Hepatocyte (in vitro differentiated cells): ENCODE measurements at regions not wholly inside any gene's neighbourhood (a gene's known extent, or its start where the extent isn't known, plus 50 kb on each side); places are given as distances from the start of the nearest gene placed in this dataset.

Source experiments
- DNase-seq: peaks from one replicate; pipeline ENCODE4 v3.0.0-alpha.2; 2016; ENCODE audit warnings: low spot score
- H2AFZ ChIP-seq: fragments of 200-600 bp; sonication (generic); 2 replicates; pipeline ENCODE4 v1.6.0; 2016; ENCODE audit warnings: antibody characterized with exemption, mild to moderate bottlenecking
- H3K27ac ChIP-seq: fragments of 200-600 bp; sonication (generic); 2 replicates; pipeline ENCODE4 v1.5.1; 2016; ENCODE audit warnings: mild to moderate bottlenecking
- H3K27me3 ChIP-seq: fragments of 200-600 bp; sonication (generic); 2 replicates; pipeline ENCODE4 v1.6.1; 2016
- H3K36me3 ChIP-seq: fragments of 200-600 bp; sonication (generic); replicated peaks from 2 replicates; pipeline ENCODE4 v1.5.1; 2016; ENCODE audit warnings: low read depth; ENCODE audit not compliant: insufficient read depth
- H3K4me1 ChIP-seq: fragments of 200-600 bp; sonication (generic); 2 replicates; pipeline ENCODE4 v1.5.1; 2016; ENCODE audit warnings: mild to moderate bottlenecking, moderate library complexity; ENCODE audit not compliant: insufficient read depth
- H3K4me2 ChIP-seq: fragments of 200-600 bp; sonication (generic); 2 replicates; pipeline ENCODE4 v1.6.0; 2016
- H3K4me3 ChIP-seq: fragments of 200-600 bp; sonication (generic); 2 replicates; pipeline ENCODE4 v1.5.1; 2016; ENCODE audit warnings: mild to moderate bottlenecking
- H3K79me2 ChIP-seq: fragments of 200-600 bp; sonication (generic); 2 replicates; pipeline ENCODE4 v1.6.0; 2017; ENCODE audit warnings: mild to moderate bottlenecking
- H3K9me2 ChIP-seq: fragments of 200-600 bp; sonication (generic); replicated peaks from 2 replicates; pipeline ENCODE4 v1.6.0; 2017; ENCODE audit warnings: mild to moderate bottlenecking; ENCODE audit not compliant: insufficient read depth
- H3K9me3 ChIP-seq: fragments of 200-600 bp; sonication (generic); 2 replicates; pipeline ENCODE4 v1.5.1; 2016; ENCODE audit warnings: low read depth, mild to moderate bottlenecking
- H4K20me1 ChIP-seq: fragments of 200-600 bp; sonication (generic); 2 replicates; pipeline ENCODE4 v1.6.0; 2016; ENCODE audit warnings: mild to moderate bottlenecking; ENCODE audit not compliant: insufficient read depth, poor library complexity, severe bottlenecking
- CTCF ChIP-seq: fragments of 200-600 bp; sonication (generic); IDR thresholded peaks from 2 replicates; pipeline ENCODE4 v1.5.1; 2016; ENCODE audit warnings: antibody characterized with exemption, mild to moderate bottlenecking; ENCODE audit not compliant: poor library complexity
- EZH2 ChIP-seq: fragments of 200-600 bp; sonication (generic); IDR thresholded peaks from 2 replicates; pipeline ENCODE4 v1.6.1; 2016; ENCODE audit warnings: antibody characterized with exemption, mild to moderate bottlenecking, borderline replicate concordance
- EZH2phosphoT487 ChIP-seq: fragments of 200-600 bp; sonication (generic); IDR thresholded peaks from one replicate; pipeline ENCODE4 v1.6.1; 2018; ENCODE audit warnings: antibody characterized with exemption, mild to moderate bottlenecking, low read depth, moderate library complexity; ENCODE audit not compliant: unreplicated experiment, severe bottlenecking
- WGBS: methylation state at CpG from one replicate; pipeline ENCODE4 v1.1.6; 2016; ENCODE audit warnings: low lambda C conversion rate; ENCODE audit errors: missing lambda C conversion rate; 5-methylcytosine and 5-hydroxymethylcytosine counted together

GRCh38 chr10:35993591-35994515 lies 351.8 kb upstream of the FZD8 start:
- Histone ChIP-seq H4K20me1 (no peaks in the 10 kb centered on the region), H3K9me3 (no peaks in the 10 kb centered on the region), H3K4me3 (no peak overlapping the region), H3K4me2 (no peak overlapping the region), H3K27ac (no peak overlapping the region), H3K4me1 (no peaks in the 10 kb centered on the region), H3K27me3 (no peaks in the 10 kb centered on the region), H2AFZ (no peak overlapping the region), H3K9me2 (no peaks in the 10 kb centered on the region), H3K36me3 (no peaks in the 10 kb centered on the region), H3K79me2 (no peaks in the 10 kb centered on the region)
- DNase-seq = no peak
- TF ChIP-seq EZH2 (no peak), CTCF (no peak), EZH2phosphoT487 (no peak)
- WGBS = 65% methylated on average over 8 of the region's 8 CpGs

- DNase-seq = no peak
- Histone ChIP-seq H3K36me3 (no peaks in the 10 kb centered on the region), H4K20me1 (no peaks in the 10 kb centered on the region), H3K9me3 (no peaks in the 10 kb centered on the region), H2AFZ (no peak overlapping the region), H3K27ac (no peak overlapping the region), H3K4me3 (no peak overlapping the region), H3K27me3 (no peaks in the 10 kb centered on the region), H3K4me1 (no peaks in the 10 kb centered on the region), H3K79me2 (no peaks in the 10 kb centered on the region), H3K9me2 (no peaks in the 10 kb centered on the region), H3K4me2 (no peak overlapping the region)
- TF ChIP-seq CTCF (no peak), EZH2 (no peak), EZH2phosphoT487 (no peak)
Measured at GRCh38 chr10:35992107-35992506, 350.0 kb upstream of the FZD8 start.

GRCh38 chr10:35986756-35987502 lies 344.8 kb upstream of the FZD8 start:
- no peaks in the 10 kb centered on the region for H3K27me3 ChIP-seq
- H3K79me2 ChIP-seq = no peaks in the 10 kb centered on the region
- H2AFZ ChIP-seq = no peak overlapping the region
- TF ChIP-seq EZH2phosphoT487 (no peak), CTCF (no peak), EZH2 (no peak)
- H3K4me3 ChIP-seq = no peak overlapping the region
- H3K9me3 ChIP-seq = no peaks in the 10 kb centered on the region
- H3K4me2 ChIP-seq = no peak overlapping the region
- 89% methylated on average over 7 of the region's 7 CpGs for WGBS
- no peaks in the 10 kb centered on the region for H3K36me3 ChIP-seq
- no peaks in the 10 kb centered on the region for H4K20me1 ChIP-seq
- DNase-seq = no peak
- H3K27ac ChIP-seq = no peak overlapping the region
- H3K9me2 ChIP-seq = no peaks in the 10 kb centered on the region
- no peaks in the 10 kb centered on the region for H3K4me1 ChIP-seq
